Peyer's patch (tissue), 4 donors: ENCODE measurements at regions not wholly inside any gene's neighbourhood (a gene's known extent, or its start where the extent isn't known, plus 50 kb on each side); places are given as distances from the start of the nearest gene placed in this dataset.

Experiments
- DNase-seq, 3 donors: peaks; one replicate each; pipeline ENCODE4 v3.0.0-alpha.2; 2017 to 2019
- H3K27ac ChIP-seq, 4 donors: fragments of 200-600 bp; sonication (generic); one replicate each; pipeline ENCODE4 v1.5.1; 2016 to 2019
- H3K27me3 ChIP-seq, 2 donors: fragments of 200-600 bp; sonication (generic); one replicate each; pipeline ENCODE4 v1.5.1; 2019
- H3K36me3 ChIP-seq, 3 donors: fragments of 200-600 bp; sonication (generic); one replicate each; pipeline ENCODE4 v1.5.1; 2016 to 2019
- H3K4me1 ChIP-seq, 4 donors: fragments of 200-600 bp; sonication (generic); one replicate each; pipeline ENCODE4 v1.5.1; 2016 to 2019
- H3K4me3 ChIP-seq, 4 donors: fragments of 200-600 bp; sonication (generic); 1 replicate in 3 of 4; 2 replicates in 1 of 4; pipeline ENCODE4 v1.5.1; 2016 to 2019; ENCODE audit warnings: mild to moderate bottlenecking in 1 of 4
- H3K9me3 ChIP-seq, 4 donors: fragments of 200-600 bp; sonication (generic); one replicate each; pipeline ENCODE4 v1.5.1; 2016 to 2019; ENCODE audit warnings: mild to moderate bottlenecking in 1 of 4
- CTCF ChIP-seq, 6 experiments: fragments of 450-650 bp in 4 of 6; fragments of 200-600 bp in 2 of 6; sonication (generic) in 1 of 6; IDR thresholded peaks; one replicate each; pipeline ENCODE4 v1.5.1; 2017 to 2019; ENCODE audit warnings: antibody characterized with exemption in 6 of 6, mild to moderate bottlenecking in 3 of 6, moderate library complexity in 1 of 6
- POLR2A ChIP-seq, 2 donors: fragments of 450-650 bp; IDR thresholded peaks; one replicate each; pipeline ENCODE4 v1.5.1; 2017; ENCODE audit warnings: antibody characterized with exemption in 2 of 2, mild to moderate bottlenecking in 2 of 2, moderate library complexity in 2 of 2

- no peaks in the 10 kb centered on the region for H3K4me1 ChIP-seq
- H3K9me3 ChIP-seq = no peaks in the 10 kb centered on the region
- no peak for DNase-seq
- TF ChIP-seq CTCF (IDR thresholded peaks at IDR 0.05) = no peak
- no peak for TF ChIP-seq POLR2A (IDR thresholded peaks at IDR 0.05)
- H3K4me3 ChIP-seq = no peak overlapping the region
- H3K36me3 ChIP-seq = no peaks in the 10 kb centered on the region
- no peaks in the 10 kb centered on the region for H3K27me3 ChIP-seq
- no peak overlapping the region for H3K27ac ChIP-seq
Observed at GRCh38 chr4:77306496-77306895, 149.5 kb downstream of the CCNG2 start.

DNA sequence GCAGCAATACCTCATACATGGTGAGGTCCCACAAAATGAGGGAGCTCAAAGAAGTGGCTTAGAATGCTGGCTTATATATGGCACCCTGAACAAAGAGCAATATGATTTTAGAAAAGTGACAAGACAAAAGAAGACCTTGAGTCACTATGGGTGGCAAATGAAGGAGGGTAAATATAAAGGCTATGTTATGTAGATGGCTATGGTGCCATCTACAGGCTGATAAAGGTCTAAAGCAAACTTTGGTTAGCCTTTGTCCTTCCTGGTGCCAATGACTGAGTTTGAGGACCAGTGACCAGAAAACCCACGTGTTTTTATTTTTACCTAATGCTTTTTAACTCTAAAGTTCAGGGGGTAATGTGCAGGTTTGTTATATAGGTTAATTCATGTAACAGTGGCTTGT lies 151.8 kb downstream of the CCNG2 start:
- H3K27ac ChIP-seq = no peak overlapping the region
- H3K36me3 ChIP-seq = no peaks in the 10 kb centered on the region
- H3K4me1 ChIP-seq = no peaks in the 10 kb centered on the region
- H3K9me3 ChIP-seq = no peaks in the 10 kb centered on the region
- no peak for DNase-seq
- TF ChIP-seq POLR2A (IDR thresholded peaks at IDR 0.05) = no peak
- TF ChIP-seq CTCF (IDR thresholded peaks at IDR 0.05) = peak in 2 of 6 experiments; percentile 33 to 47
- no peak overlapping the region for H3K4me3 ChIP-seq
- H3K27me3 ChIP-seq = no peaks in the 10 kb centered on the region

- Histone ChIP-seq H3K27me3 (no peaks in the 10 kb centered on the region), H3K27ac (no peak overlapping the region), H3K4me1 (no peaks in the 10 kb centered on the region), H3K4me3 (no peak overlapping the region), H3K9me3 (no peaks in the 10 kb centered on the region), H3K36me3 (no peaks in the 10 kb centered on the region)
- no peak for TF ChIP-seq POLR2A (IDR thresholded peaks at IDR 0.05)
- no peak for TF ChIP-seq CTCF (IDR thresholded peaks at IDR 0.05)
- no peak for DNase-seq
Observed at GRCh38 chr4:77309496-77309895, 152.5 kb downstream of the CCNG2 start.

GRCh38 chr4:77310931-77311330 lies 153.9 kb downstream of the CCNG2 start:
- no peak for DNase-seq
- no peak for TF ChIP-seq POLR2A (IDR thresholded peaks at IDR 0.05)
- TF ChIP-seq CTCF (IDR thresholded peaks at IDR 0.05) = no peak

DNA sequence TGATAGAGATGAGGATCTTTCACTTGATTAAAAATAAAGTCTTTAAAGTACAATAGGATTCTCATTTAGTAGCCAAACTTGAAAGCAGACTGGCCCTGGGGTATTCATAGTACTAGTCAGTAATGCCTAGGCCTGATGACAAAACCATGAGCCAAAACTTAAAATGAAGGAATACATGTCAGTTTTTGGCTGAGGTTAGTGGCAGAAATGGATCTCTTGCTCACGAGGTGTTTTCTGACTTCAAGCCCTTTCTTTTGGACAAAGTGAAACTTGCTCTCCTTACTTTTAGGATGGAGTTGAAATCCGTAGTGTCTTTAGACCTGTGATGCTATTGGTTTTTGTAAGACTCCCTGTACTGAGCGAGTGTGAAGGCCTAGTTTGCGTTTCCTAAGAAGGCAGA lies 157.7 kb downstream of the CCNG2 start:
- no peak for DNase-seq
- H3K9me3 ChIP-seq = peaks cover 0 to 5% (median 0%) of the 10 kb centered on the region in 4 donors
- TF ChIP-seq CTCF (IDR thresholded peaks at IDR 0.05) (no peak), POLR2A (IDR thresholded peaks at IDR 0.05) (no peak)
- no peaks in the 10 kb centered on the region for H3K27me3 ChIP-seq
- no peak overlapping the region for H3K27ac ChIP-seq
- H3K36me3 ChIP-seq = no peaks in the 10 kb centered on the region
- no peak overlapping the region for H3K4me3 ChIP-seq
- H3K4me1 ChIP-seq = no peaks in the 10 kb centered on the region

More at GRCh38 chr4:77310931-77311330, 153.9 kb downstream of the CCNG2 start:
- Histone ChIP-seq H3K27me3 (no peaks in the 10 kb centered on the region), H3K4me3 (no peak overlapping the region), H3K4me1 (no peaks in the 10 kb centered on the region), H3K9me3 (no peaks in the 10 kb centered on the region), H3K27ac (no peak overlapping the region), H3K36me3 (no peaks in the 10 kb centered on the region)

DNA sequence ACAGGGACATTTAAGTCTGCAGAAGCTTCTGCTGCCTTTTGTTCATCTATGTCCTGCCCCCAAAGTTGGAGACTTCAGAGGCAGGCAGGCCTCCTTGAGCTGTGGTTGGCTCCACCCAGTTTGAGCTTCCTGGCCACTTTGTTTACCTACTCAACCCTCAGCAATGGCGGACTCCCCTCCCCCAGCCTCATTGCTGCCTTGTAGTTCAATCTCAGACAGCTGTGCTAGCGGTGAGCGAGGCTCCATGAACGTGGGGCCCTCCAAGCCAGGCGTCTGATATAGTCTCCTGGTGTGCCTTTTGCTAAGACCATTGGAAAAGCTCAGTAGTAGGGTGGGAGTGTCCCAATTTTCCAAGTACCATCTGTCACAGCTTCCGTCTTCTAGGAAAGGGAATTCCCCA lies 170.1 kb downstream of the CCNG2 start:
- H3K4me3 ChIP-seq = no peak overlapping the region
- DNase-seq = no peak
- peaks cover 0 to 3% (median 0%) of the 10 kb centered on the region in 4 donors for H3K9me3 ChIP-seq
- H3K27me3 ChIP-seq = no peaks in the 10 kb centered on the region
- no peak for TF ChIP-seq CTCF (IDR thresholded peaks at IDR 0.05)
- no peaks in the 10 kb centered on the region for H3K4me1 ChIP-seq
- no peaks in the 10 kb centered on the region for H3K36me3 ChIP-seq
- H3K27ac ChIP-seq = no peak overlapping the region
